ENCODE measurements at regions not wholly inside any gene's neighbourhood (a gene's known extent, or its start where the extent isn't known, plus 50 kb on each side); places are given as distances from the start of the nearest gene placed in this dataset.
"Not testable (repeated sequence)": the region's sequence is repeated elsewhere in the genome, so short reads cannot be mapped to it uniquely, and the experiment has no call there.

GRCh38 chr5:122691931-122692330, 82.9 kb upstream of the SNX2 start:
- Histone ChIP-seq H3K23ac (ENCODE audit: low read length in 2 of 2) (no peak overlapping the region), H3K4me2 (ENCODE audit: low read length, poor library complexity, severe bottlenecking) (no peak overlapping the region), H3K27me3 (ENCODE audit: control insufficient read depth in 1 of 2, insufficient read depth in 1 of 2, low read length in 2 of 2) (no peaks in the 10 kb centered on the region)

GRCh38 chr5:122693963-122694362, 80.9 kb upstream of the SNX2 start:
- Histone ChIP-seq H3K79me1 (replicated peaks; ENCODE audit: low read length, poor library complexity, severe bottlenecking) (no peaks in the 10 kb centered on the region), H3K4ac (ENCODE audit: low read depth in 1 of 2, low read length in 2 of 2) (no peak overlapping the region), H3K14ac (ENCODE audit: low read length in 2 of 2) (no peak overlapping the region), H2BK5ac (ENCODE audit: low read depth, low read length, poor library complexity, severe bottlenecking) (no peak overlapping the region), H2BK12ac (ENCODE audit: low read length in 2 of 2) (no peak overlapping the region), H3K4me1 (ENCODE audit: control insufficient read depth, insufficient read depth, low read depth, low read length) (no peaks in the 10 kb centered on the region), H3K9ac (ENCODE audit: low read length) (no peak overlapping the region), H3K36me3 (ENCODE audit: control insufficient read depth in 1 of 2, insufficient read depth in 2 of 2, low read depth in 1 of 2, low read length in 2 of 2) (no peaks in the 10 kb centered on the region), H3K27me3 (ENCODE audit: control insufficient read depth in 1 of 2, insufficient read depth in 1 of 2, low read length in 2 of 2) (no peaks in the 10 kb centered on the region), H3K27ac (ENCODE audit: low read length, poor library complexity, severe bottlenecking) (no peak overlapping the region), H3K4me2 (ENCODE audit: low read length, poor library complexity, severe bottlenecking) (no peak overlapping the region), H2BK120ac (ENCODE audit: low read depth, low read length) (no peak overlapping the region), H2AFZ (ENCODE audit: low read depth, low read length) (no peak overlapping the region), H3K23ac (ENCODE audit: low read length in 2 of 2) (no peak overlapping the region), H3K9me3 (ENCODE audit: control insufficient read depth, low read length) (no peaks in the 10 kb centered on the region), H2BK15ac (ENCODE audit: low read depth, poor library complexity, severe bottlenecking) (no peak overlapping the region), H3K4me3 (ENCODE audit: insufficient read depth in 1 of 2, low read depth in 1 of 2, low read length in 2 of 2) (no peak overlapping the region), H3K18ac (ENCODE audit: low read depth in 1 of 2, low read length in 2 of 2) (no peak overlapping the region), H2AK5ac (ENCODE audit: low read length, severe bottlenecking) (no peak overlapping the region), H4K8ac (ENCODE audit: low read length) (no peak overlapping the region), H4K91ac (ENCODE audit: low read length) (no peak overlapping the region)
- no peak for DNase-seq
- 89% methylated on average over 1 of the region's 3 CpGs for WGBS

More at GRCh38 chr5:122691931-122692330, 82.9 kb upstream of the SNX2 start:
- Histone ChIP-seq H2BK12ac (ENCODE audit: low read length in 2 of 2) (no peak overlapping the region), H4K91ac (ENCODE audit: low read length) (no peak overlapping the region), H2AK5ac (ENCODE audit: low read length, severe bottlenecking) (no peak overlapping the region), H3K9ac (ENCODE audit: low read length) (no peak overlapping the region), H3K27ac (ENCODE audit: low read length, poor library complexity, severe bottlenecking) (no peak overlapping the region), H3K36me3 (ENCODE audit: control insufficient read depth in 1 of 2, insufficient read depth in 2 of 2, low read depth in 1 of 2, low read length in 2 of 2) (no peaks in the 10 kb centered on the region), H3K4me3 (ENCODE audit: insufficient read depth in 1 of 2, low read depth in 1 of 2, low read length in 2 of 2) (no peak overlapping the region), H2AFZ (ENCODE audit: low read depth, low read length) (no peak overlapping the region), H2BK15ac (ENCODE audit: low read depth, poor library complexity, severe bottlenecking) (no peak overlapping the region), H3K4ac (ENCODE audit: low read depth in 1 of 2, low read length in 2 of 2) (no peak overlapping the region), H3K79me1 (replicated peaks; ENCODE audit: low read length, poor library complexity, severe bottlenecking) (no peaks in the 10 kb centered on the region), H3K4me1 (ENCODE audit: control insufficient read depth, insufficient read depth, low read depth, low read length) (no peaks in the 10 kb centered on the region), H4K8ac (ENCODE audit: low read length) (no peak overlapping the region), H3K14ac (ENCODE audit: low read length in 2 of 2) (no peak overlapping the region), H3K9me3 (ENCODE audit: control insufficient read depth, low read length) (no peaks in the 10 kb centered on the region), H2BK120ac (ENCODE audit: low read depth, low read length) (no peak overlapping the region), H2BK5ac (ENCODE audit: low read depth, low read length, poor library complexity, severe bottlenecking) (no peak overlapping the region), H3K18ac (ENCODE audit: low read depth in 1 of 2, low read length in 2 of 2) (no peak overlapping the region)
- DNase-seq, result no peak
- 62% methylated on average over 3 of the region's 3 CpGs for WGBS

- Histone ChIP-seq H2BK12ac (ENCODE audit: low read length in 2 of 2) (no peak overlapping the region), H3K9ac (ENCODE audit: low read length) (no peak overlapping the region), H3K4me2 (ENCODE audit: low read length, poor library complexity, severe bottlenecking) (no peak overlapping the region), H3K23ac (ENCODE audit: low read length in 2 of 2) (no peak overlapping the region), H4K8ac (ENCODE audit: low read length) (no peak overlapping the region), H4K91ac (ENCODE audit: low read length) (no peak overlapping the region), H3K4me3 (ENCODE audit: insufficient read depth in 1 of 2, low read depth in 1 of 2, low read length in 2 of 2) (no peak overlapping the region), H3K4ac (ENCODE audit: low read depth in 1 of 2, low read length in 2 of 2) (no peak overlapping the region), H2BK15ac (ENCODE audit: low read depth, poor library complexity, severe bottlenecking) (no peak overlapping the region), H3K36me3 (ENCODE audit: control insufficient read depth in 1 of 2, insufficient read depth in 2 of 2, low read depth in 1 of 2, low read length in 2 of 2) (no peaks in the 10 kb centered on the region), H3K14ac (ENCODE audit: low read length in 2 of 2) (no peak overlapping the region), H2AK5ac (ENCODE audit: low read length, severe bottlenecking) (no peak overlapping the region), H3K18ac (ENCODE audit: low read depth in 1 of 2, low read length in 2 of 2) (no peak overlapping the region), H3K9me3 (ENCODE audit: control insufficient read depth, low read length) (no peaks in the 10 kb centered on the region), H3K79me1 (replicated peaks; ENCODE audit: low read length, poor library complexity, severe bottlenecking) (no peaks in the 10 kb centered on the region), H3K27ac (ENCODE audit: low read length, poor library complexity, severe bottlenecking) (no peak overlapping the region), H3K4me1 (ENCODE audit: control insufficient read depth, insufficient read depth, low read depth, low read length) (no peaks in the 10 kb centered on the region), H2BK120ac (ENCODE audit: low read depth, low read length) (no peak overlapping the region), H2BK5ac (ENCODE audit: low read depth, low read length, poor library complexity, severe bottlenecking) (no peak overlapping the region), H2AFZ (ENCODE audit: low read depth, low read length) (no peak overlapping the region), H3K27me3 (ENCODE audit: control insufficient read depth in 1 of 2, insufficient read depth in 1 of 2, low read length in 2 of 2) (no peaks in the 10 kb centered on the region)
- 93% methylated on average over 5 of the region's 5 CpGs for WGBS
- no peak for DNase-seq
Measured at GRCh38 chr5:122694884-122695283, 80.0 kb upstream of the SNX2 start.

- H3K4me2 ChIP-seq (ENCODE audit: low read length, poor library complexity, severe bottlenecking); H2BK12ac ChIP-seq (ENCODE audit: low read length in 2 of 2); H3K9me3 ChIP-seq (ENCODE audit: control insufficient read depth, low read length); H2AK5ac ChIP-seq (ENCODE audit: low read length, severe bottlenecking); H3K4ac ChIP-seq (ENCODE audit: low read depth in 1 of 2, low read length in 2 of 2); H4K91ac ChIP-seq (ENCODE audit: low read length); DNase-seq; H3K9ac ChIP-seq (ENCODE audit: low read length); H3K14ac ChIP-seq (ENCODE audit: low read length in 2 of 2); H3K27ac ChIP-seq (ENCODE audit: low read length, poor library complexity, severe bottlenecking); H3K36me3 ChIP-seq (ENCODE audit: control insufficient read depth in 1 of 2, insufficient read depth in 2 of 2, low read depth in 1 of 2, low read length in 2 of 2); H2BK120ac ChIP-seq (ENCODE audit: low read depth, low read length); H2BK15ac ChIP-seq (ENCODE audit: low read depth, poor library complexity, severe bottlenecking); H3K4me3 ChIP-seq (ENCODE audit: insufficient read depth in 1 of 2, low read depth in 1 of 2, low read length in 2 of 2); H3K27me3 ChIP-seq (ENCODE audit: control insufficient read depth in 1 of 2, insufficient read depth in 1 of 2, low read length in 2 of 2); H4K8ac ChIP-seq (ENCODE audit: low read length); H3K79me1 ChIP-seq (replicated peaks; ENCODE audit: low read length, poor library complexity, severe bottlenecking); H3K23ac ChIP-seq (ENCODE audit: low read length in 2 of 2); H2AFZ ChIP-seq (ENCODE audit: low read depth, low read length); H3K4me1 ChIP-seq (ENCODE audit: control insufficient read depth, insufficient read depth, low read depth, low read length); H3K18ac ChIP-seq (ENCODE audit: low read depth in 1 of 2, low read length in 2 of 2); H2BK5ac ChIP-seq (ENCODE audit: low read depth, low read length, poor library complexity, severe bottlenecking): not testable (repeated sequence)
- WGBS, result 100% methylated on average over 1 of the region's 4 CpGs
Measured at GRCh38 chr5:122696735-122697134, 78.1 kb upstream of the SNX2 start.

All from mesenchymal stem cell (in vitro differentiated cells and primary cell).